GM23338 (cell line): ENCODE measurements at regions not wholly inside any gene's neighbourhood (a gene's known extent, or its start where the extent isn't known, plus 50 kb on each side); places are given as distances from the start of the nearest gene placed in this dataset.

Experiments
- ATAC-seq: fragments of 200-7000 bp; cut with Tn5 transposase; 3 replicates; pipeline ENCODE4 v1.9.1; 2020
- DNase-seq: peaks from one replicate; pipeline ENCODE4 v3.0.0-alpha.2; 2015; ENCODE audit warnings: low spot score
- H2AFZ ChIP-seq: fragments of 200-600 bp; sonication (generic); 2 replicates; pipeline ENCODE4 v1.8.0; 2016; ENCODE audit warnings: antibody characterized with exemption, mild to moderate bottlenecking, moderate library complexity
- H3F3A ChIP-seq: fragments of 200-600 bp; sonication (generic); replicated peaks from 2 replicates; pipeline ENCODE4 v1.8.0; 2017; ENCODE audit warnings: antibody characterized with exemption, mixed run types, low read depth
- H3K27ac ChIP-seq: fragments of 200-600 bp; sonication (generic); 2 replicates; pipeline ENCODE4 v1.6.1; 2016; ENCODE audit warnings: low read depth
- H3K27me3 ChIP-seq: fragments of 200-600 bp; sonication (generic); 2 replicates; pipeline ENCODE4 v1.8.0; 2016; ENCODE audit warnings: mild to moderate bottlenecking, mixed run types, moderate library complexity; ENCODE audit not compliant: insufficient read depth
- H3K36me3 ChIP-seq: fragments of 200-600 bp; sonication (generic); 2 replicates; pipeline ENCODE4 v1.8.0; 2016; ENCODE audit warnings: mild to moderate bottlenecking; ENCODE audit not compliant: insufficient read depth
- H3K4me1 ChIP-seq: fragments of 200-600 bp; sonication (generic); 2 replicates; pipeline ENCODE4 v1.8.0; 2016; ENCODE audit warnings: mild to moderate bottlenecking, moderate library complexity; ENCODE audit not compliant: insufficient read depth
- H3K4me2 ChIP-seq: fragments of 200-600 bp; sonication (generic); 2 replicates; pipeline ENCODE4 v1.7.1; 2017; ENCODE audit warnings: mixed run types
- H3K4me3 ChIP-seq: fragments of 200-600 bp; sonication (generic); 2 replicates; pipeline ENCODE4 v1.6.1; 2016; ENCODE audit warnings: mixed run types
- H3K79me2 ChIP-seq: fragments of 200-600 bp; sonication (generic); replicated peaks from 2 replicates; pipeline ENCODE4 v1.8.0; 2017; ENCODE audit warnings: mild to moderate bottlenecking; ENCODE audit not compliant: insufficient read depth
- H3K9me2 ChIP-seq: fragments of 200-600 bp; sonication (generic); 2 replicates; pipeline ENCODE4 v1.8.0; 2017; ENCODE audit not compliant: insufficient read depth
- H4K20me1 ChIP-seq: fragments of 200-600 bp; sonication (generic); replicated peaks from 2 replicates; pipeline ENCODE4 v1.8.0; 2017; ENCODE audit warnings: mild to moderate bottlenecking; ENCODE audit not compliant: insufficient read depth
- H3K27ac Mint-ChIP-seq: 2 replicates; pipeline ENCODE4 v1.8.0; 2020; ENCODE audit warnings: inconsistent platforms, mild to moderate bottlenecking, moderate library complexity, mixed read lengths
- H3K27me3 Mint-ChIP-seq: 3 replicates; pipeline ENCODE4 v1.8.0; 2022; ENCODE audit warnings: low read depth, mild to moderate bottlenecking, moderate library complexity, mixed read lengths, inconsistent platforms; ENCODE audit not compliant: insufficient read depth, poor library complexity
- H3K36me3 Mint-ChIP-seq: 3 replicates; pipeline ENCODE4 v1.8.0; 2021; ENCODE audit warnings: low read depth, mild to moderate bottlenecking, inconsistent platforms, moderate library complexity, mixed read lengths
- H3K4me1 Mint-ChIP-seq: 3 replicates; pipeline ENCODE4 v1.8.0; 2020; ENCODE audit warnings: mild to moderate bottlenecking, inconsistent platforms, mixed read lengths
- H3K4me3 Mint-ChIP-seq: 3 replicates; pipeline ENCODE4 v1.8.0; 2021; ENCODE audit warnings: moderate library complexity, mild to moderate bottlenecking, inconsistent platforms, mixed read lengths
- H3K9me3 Mint-ChIP-seq: 3 replicates; pipeline ENCODE4 v1.8.0; 2020; ENCODE audit warnings: moderate library complexity, mild to moderate bottlenecking, inconsistent platforms, mixed read lengths
- CREB1 ChIP-seq: fragments of 250-450 bp; sonication (Bioruptor Pico); IDR thresholded peaks from 2 replicates; pipeline ENCODE4 v1.5.0; 2020; ENCODE audit warnings: low read depth, mild to moderate bottlenecking, moderate library complexity
- EZH2 ChIP-seq: fragments of 200-600 bp; sonication (generic); IDR thresholded peaks from one replicate; pipeline ENCODE4 v1.8.0; 2017; ENCODE audit warnings: antibody characterized with exemption, mild to moderate bottlenecking, low read depth; ENCODE audit not compliant: unreplicated experiment
- EZH2phosphoT487 ChIP-seq: fragments of 200-600 bp; sonication (generic); IDR thresholded peaks from one replicate; pipeline ENCODE4 v1.8.1; 2018; ENCODE audit warnings: antibody characterized with exemption; ENCODE audit not compliant: unreplicated experiment
- JUNB ChIP-seq: IDR thresholded peaks from one replicate; pipeline ENCODE4 v1.6.1; 2016; ENCODE audit warnings: antibody characterized with exemption; ENCODE audit not compliant: unreplicated experiment
- NANOG ChIP-seq: IDR thresholded peaks from 2 replicates; pipeline ENCODE4 v1.6.1; 2016; ENCODE audit warnings: antibody characterized with exemption, borderline replicate concordance
- STAT1 ChIP-seq: IDR thresholded peaks from one replicate; pipeline ENCODE4 v1.6.1; 2016; ENCODE audit warnings: antibody characterized with exemption; ENCODE audit not compliant: unreplicated experiment
- ZNF114 ChIP-seq: fragments of 250-450 bp; sonication (Bioruptor Pico); IDR thresholded peaks from 2 replicates; pipeline ENCODE4 v1.5.0; 2020; ENCODE audit warnings: mild to moderate bottlenecking, moderate library complexity
- TF ChIP-seq, protein P1 (sequence below): fragments of 250-450 bp; sonication (Bioruptor Pico); IDR thresholded peaks from 2 replicates; pipeline ENCODE4 v1.5.0; 2020; ENCODE audit warnings: mild to moderate bottlenecking, moderate library complexity
- TF ChIP-seq, protein P2 (sequence below): IDR thresholded peaks from one replicate; pipeline ENCODE4 v1.6.1; 2018; ENCODE audit warnings: antibody characterized with exemption; ENCODE audit not compliant: unreplicated experiment
- TF ChIP-seq, protein P3 (sequence below), 2 experiments: fragments of 200-600 bp in 1 of 2; sonication (generic) in 1 of 2; conservative IDR thresholded peaks; 2 replicates each; pipeline versions ENCODE4 v1.5.1 to v1.6.1; 2016 to 2017; ENCODE audit warnings: antibody characterized with exemption in 2 of 2, low read depth in 2 of 2, mild to moderate bottlenecking in 2 of 2, moderate library complexity in 1 of 2

DNA sequence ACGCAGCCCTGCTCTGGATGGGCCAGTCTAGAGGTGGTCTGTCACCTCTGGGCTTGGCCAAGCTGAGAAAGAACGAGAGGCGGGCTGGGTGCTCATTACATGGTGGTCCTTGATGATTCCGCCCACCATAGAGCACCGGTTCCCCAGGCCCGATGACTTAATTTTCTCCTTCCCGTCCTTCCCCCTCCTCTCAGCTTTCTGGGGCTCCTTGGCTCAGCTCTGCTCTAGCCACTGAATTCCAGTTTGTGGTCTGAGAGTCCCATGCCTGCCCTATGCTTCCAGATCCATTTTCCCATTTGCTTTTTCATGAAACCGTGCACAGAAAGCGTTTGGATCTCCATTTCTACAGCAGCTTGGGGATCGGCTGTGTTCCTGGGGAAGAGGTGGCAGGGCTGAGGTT, 318.5 kb upstream of the C1orf174 start:
- H3K27me3 ChIP-seq = no peaks in the 10 kb centered on the region
- Mint-ChIP-seq H3K36me3 (peaks cover 28% of the 10 kb centered on the region), H3K4me1 (no peaks in the 10 kb centered on the region), H3K4me3 (no peak overlapping the region), H3K27ac (no peak overlapping the region), H3K27me3 (peaks cover 9% of the 10 kb centered on the region), H3K9me3 (peaks cover 97% of the 10 kb centered on the region)
- DNase-seq (no peak), ATAC-seq (no peak)
- H3K27ac ChIP-seq = no peak overlapping the region
- H3K79me2 ChIP-seq = no peaks in the 10 kb centered on the region
- no peaks in the 10 kb centered on the region for H3F3A ChIP-seq
- no peak overlapping the region for H3K4me2 ChIP-seq
- TF ChIP-seq, protein P1, sequence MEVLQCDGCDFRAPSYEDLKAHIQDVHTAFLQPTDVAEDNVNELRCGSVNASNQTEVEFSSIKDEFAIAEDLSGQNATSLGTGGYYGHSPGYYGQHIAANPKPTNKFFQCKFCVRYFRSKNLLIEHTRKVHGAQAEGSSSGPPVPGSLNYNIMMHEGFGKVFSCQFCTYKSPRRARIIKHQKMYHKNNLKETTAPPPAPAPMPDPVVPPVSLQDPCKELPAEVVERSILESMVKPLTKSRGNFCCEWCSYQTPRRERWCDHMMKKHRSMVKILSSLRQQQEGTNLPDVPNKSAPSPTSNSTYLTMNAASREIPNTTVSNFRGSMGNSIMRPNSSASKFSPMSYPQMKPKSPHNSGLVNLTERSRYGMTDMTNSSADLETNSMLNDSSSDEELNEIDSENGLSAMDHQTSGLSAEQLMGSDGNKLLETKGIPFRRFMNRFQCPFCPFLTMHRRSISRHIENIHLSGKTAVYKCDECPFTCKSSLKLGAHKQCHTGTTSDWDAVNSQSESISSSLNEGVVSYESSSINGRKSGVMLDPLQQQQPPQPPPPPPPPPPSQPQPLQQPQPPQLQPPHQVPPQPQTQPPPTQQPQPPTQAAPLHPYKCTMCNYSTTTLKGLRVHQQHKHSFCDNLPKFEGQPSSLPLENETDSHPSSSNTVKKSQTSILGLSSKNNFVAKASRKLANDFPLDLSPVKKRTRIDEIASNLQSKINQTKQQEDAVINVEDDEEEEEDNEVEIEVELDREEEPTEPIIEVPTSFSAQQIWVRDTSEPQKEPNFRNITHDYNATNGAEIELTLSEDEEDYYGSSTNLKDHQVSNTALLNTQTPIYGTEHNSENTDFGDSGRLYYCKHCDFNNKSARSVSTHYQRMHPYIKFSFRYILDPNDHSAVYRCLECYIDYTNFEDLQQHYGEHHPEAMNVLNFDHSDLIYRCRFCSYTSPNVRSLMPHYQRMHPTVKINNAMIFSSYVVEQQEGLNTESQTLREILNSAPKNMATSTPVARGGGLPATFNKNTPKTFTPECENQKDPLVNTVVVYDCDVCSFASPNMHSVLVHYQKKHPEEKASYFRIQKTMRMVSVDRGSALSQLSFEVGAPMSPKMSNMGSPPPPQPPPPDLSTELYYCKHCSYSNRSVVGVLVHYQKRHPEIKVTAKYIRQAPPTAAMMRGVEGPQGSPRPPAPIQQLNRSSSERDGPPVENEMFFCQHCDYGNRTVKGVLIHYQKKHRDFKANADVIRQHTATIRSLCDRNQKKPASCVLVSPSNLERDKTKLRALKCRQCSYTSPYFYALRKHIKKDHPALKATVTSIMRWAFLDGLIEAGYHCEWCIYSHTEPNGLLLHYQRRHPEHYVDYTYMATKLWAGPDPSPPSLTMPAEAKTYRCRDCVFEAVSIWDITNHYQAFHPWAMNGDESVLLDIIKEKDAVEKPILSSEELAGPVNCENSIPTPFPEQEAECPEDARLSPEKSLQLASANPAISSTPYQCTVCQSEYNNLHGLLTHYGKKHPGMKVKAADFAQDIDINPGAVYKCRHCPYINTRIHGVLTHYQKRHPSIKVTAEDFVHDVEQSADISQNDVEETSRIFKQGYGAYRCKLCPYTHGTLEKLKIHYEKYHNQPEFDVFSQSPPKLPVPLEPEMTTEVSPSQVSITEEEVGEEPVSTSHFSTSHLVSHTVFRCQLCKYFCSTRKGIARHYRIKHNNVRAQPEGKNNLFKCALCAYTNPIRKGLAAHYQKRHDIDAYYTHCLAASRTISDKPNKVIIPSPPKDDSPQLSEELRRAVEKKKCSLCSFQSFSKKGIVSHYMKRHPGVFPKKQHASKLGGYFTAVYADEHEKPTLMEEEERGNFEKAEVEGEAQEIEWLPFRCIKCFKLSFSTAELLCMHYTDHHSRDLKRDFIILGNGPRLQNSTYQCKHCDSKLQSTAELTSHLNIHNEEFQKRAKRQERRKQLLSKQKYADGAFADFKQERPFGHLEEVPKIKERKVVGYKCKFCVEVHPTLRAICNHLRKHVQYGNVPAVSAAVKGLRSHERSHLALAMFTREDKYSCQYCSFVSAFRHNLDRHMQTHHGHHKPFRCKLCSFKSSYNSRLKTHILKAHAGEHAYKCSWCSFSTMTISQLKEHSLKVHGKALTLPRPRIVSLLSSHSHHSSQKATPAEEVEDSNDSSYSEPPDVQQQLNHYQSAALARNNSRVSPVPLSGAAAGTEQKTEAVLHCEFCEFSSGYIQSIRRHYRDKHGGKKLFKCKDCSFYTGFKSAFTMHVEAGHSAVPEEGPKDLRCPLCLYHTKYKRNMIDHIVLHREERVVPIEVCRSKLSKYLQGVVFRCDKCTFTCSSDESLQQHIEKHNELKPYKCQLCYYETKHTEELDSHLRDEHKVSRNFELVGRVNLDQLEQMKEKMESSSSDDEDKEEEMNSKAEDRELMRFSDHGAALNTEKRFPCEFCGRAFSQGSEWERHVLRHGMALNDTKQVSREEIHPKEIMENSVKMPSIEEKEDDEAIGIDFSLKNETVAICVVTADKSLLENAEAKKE (CRISPR knock-in tag) = no peak
- no peak for TF ChIP-seq ZNF114 (CRISPR knock-in tag)
- TF ChIP-seq NANOG = no peak
- TF ChIP-seq JUNB = no peak
- no peak for TF ChIP-seq EZH2
- TF ChIP-seq STAT1 = no peak
- TF ChIP-seq, protein P2, sequence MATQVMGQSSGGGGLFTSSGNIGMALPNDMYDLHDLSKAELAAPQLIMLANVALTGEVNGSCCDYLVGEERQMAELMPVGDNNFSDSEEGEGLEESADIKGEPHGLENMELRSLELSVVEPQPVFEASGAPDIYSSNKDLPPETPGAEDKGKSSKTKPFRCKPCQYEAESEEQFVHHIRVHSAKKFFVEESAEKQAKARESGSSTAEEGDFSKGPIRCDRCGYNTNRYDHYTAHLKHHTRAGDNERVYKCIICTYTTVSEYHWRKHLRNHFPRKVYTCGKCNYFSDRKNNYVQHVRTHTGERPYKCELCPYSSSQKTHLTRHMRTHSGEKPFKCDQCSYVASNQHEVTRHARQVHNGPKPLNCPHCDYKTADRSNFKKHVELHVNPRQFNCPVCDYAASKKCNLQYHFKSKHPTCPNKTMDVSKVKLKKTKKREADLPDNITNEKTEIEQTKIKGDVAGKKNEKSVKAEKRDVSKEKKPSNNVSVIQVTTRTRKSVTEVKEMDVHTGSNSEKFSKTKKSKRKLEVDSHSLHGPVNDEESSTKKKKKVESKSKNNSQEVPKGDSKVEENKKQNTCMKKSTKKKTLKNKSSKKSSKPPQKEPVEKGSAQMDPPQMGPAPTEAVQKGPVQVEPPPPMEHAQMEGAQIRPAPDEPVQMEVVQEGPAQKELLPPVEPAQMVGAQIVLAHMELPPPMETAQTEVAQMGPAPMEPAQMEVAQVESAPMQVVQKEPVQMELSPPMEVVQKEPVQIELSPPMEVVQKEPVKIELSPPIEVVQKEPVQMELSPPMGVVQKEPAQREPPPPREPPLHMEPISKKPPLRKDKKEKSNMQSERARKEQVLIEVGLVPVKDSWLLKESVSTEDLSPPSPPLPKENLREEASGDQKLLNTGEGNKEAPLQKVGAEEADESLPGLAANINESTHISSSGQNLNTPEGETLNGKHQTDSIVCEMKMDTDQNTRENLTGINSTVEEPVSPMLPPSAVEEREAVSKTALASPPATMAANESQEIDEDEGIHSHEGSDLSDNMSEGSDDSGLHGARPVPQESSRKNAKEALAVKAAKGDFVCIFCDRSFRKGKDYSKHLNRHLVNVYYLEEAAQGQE = no peak
- no peak for TF ChIP-seq EZH2phosphoT487
- TF ChIP-seq CREB1 = no peak
- TF ChIP-seq, protein P3, sequence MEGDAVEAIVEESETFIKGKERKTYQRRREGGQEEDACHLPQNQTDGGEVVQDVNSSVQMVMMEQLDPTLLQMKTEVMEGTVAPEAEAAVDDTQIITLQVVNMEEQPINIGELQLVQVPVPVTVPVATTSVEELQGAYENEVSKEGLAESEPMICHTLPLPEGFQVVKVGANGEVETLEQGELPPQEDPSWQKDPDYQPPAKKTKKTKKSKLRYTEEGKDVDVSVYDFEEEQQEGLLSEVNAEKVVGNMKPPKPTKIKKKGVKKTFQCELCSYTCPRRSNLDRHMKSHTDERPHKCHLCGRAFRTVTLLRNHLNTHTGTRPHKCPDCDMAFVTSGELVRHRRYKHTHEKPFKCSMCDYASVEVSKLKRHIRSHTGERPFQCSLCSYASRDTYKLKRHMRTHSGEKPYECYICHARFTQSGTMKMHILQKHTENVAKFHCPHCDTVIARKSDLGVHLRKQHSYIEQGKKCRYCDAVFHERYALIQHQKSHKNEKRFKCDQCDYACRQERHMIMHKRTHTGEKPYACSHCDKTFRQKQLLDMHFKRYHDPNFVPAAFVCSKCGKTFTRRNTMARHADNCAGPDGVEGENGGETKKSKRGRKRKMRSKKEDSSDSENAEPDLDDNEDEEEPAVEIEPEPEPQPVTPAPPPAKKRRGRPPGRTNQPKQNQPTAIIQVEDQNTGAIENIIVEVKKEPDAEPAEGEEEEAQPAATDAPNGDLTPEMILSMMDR (conservative IDR thresholded peaks at IDR 0.05; ENCODE audit: low read depth in 2 of 2) = no peak
- no peak overlapping the region for H2AFZ ChIP-seq
- no peaks in the 10 kb centered on the region for H3K36me3 ChIP-seq
- no peak overlapping the region for H3K4me3 ChIP-seq
- H3K4me1 ChIP-seq = no peaks in the 10 kb centered on the region
- H4K20me1 ChIP-seq = no peaks in the 10 kb centered on the region
- no peaks in the 10 kb centered on the region for H3K9me2 ChIP-seq
